CD4-positive, alpha-beta memory T cell (primary cell): ENCODE measurements at regions not wholly inside any gene's neighbourhood (a gene's known extent, or its start where the extent isn't known, plus 50 kb on each side); places are given as distances from the start of the nearest gene placed in this dataset.

Experiments
- CTCF ChIA-PET: fragments of 350-600 bp; sonication (Branson Sonifier 250); formaldehyde crosslinking; loops from one replicate; lab custom pipeline; 2021; ENCODE audit warnings: inconsistent platforms; ENCODE audit not compliant: partially characterized antibody; lab: Charles Lee
- POLR2A ChIA-PET: fragments of 350-600 bp; sonication (Branson Sonifier 250); formaldehyde crosslinking; loops from one replicate; lab custom pipeline; 2021; ENCODE audit not compliant: partially characterized antibody; lab: Charles Lee
- DNase-seq, 5 donors: peaks; one replicate each; pipeline versions ENCODE4 v3.0.0 to v3.0.0-alpha.2; 2020 to 2022; ENCODE audit warnings: mixed read lengths in 1 of 5
- H3K27ac ChIP-seq: one replicate; pipeline ENCODE4 v1.7.0; 2013; ENCODE audit warnings: low read depth, low read length
- H3K27me3 ChIP-seq: 2 replicates; pipeline ENCODE4 v1.7.0; 2013; ENCODE audit warnings: mild to moderate bottlenecking, low read length, moderate library complexity; ENCODE audit not compliant: insufficient read depth
- H3K36me3 ChIP-seq: 2 replicates; pipeline ENCODE4 v1.7.0; 2013; ENCODE audit warnings: mild to moderate bottlenecking, low read length, moderate library complexity; ENCODE audit not compliant: insufficient read depth
- H3K4me1 ChIP-seq: 2 replicates; pipeline ENCODE4 v1.7.0; 2013; ENCODE audit warnings: mild to moderate bottlenecking, low read length, moderate library complexity; ENCODE audit not compliant: insufficient read depth
- H3K4me3 ChIP-seq, 2 donors: one replicate each; pipeline ENCODE4 v1.7.0; 2013; ENCODE audit warnings: low read length in 2 of 2, mild to moderate bottlenecking in 1 of 2
- H3K9me3 ChIP-seq, 2 donors: one replicate each; pipeline ENCODE4 v1.7.0; 2013; ENCODE audit warnings: low read length in 2 of 2, control low read depth in 1 of 2; ENCODE audit not compliant: control insufficient read depth in 1 of 2
- H3K27ac Mint-ChIP-seq, 7 donors: one replicate each; pipeline ENCODE4 v1.8.0; 2020 to 2021; ENCODE audit warnings: mixed read lengths in 7 of 7, mild to moderate bottlenecking in 6 of 7, inconsistent platforms in 3 of 7, moderate library complexity in 3 of 7
- H3K27me3 Mint-ChIP-seq, 2 donors: one replicate each; pipeline ENCODE4 v1.8.0; 2020 to 2021; ENCODE audit warnings: mixed read lengths in 2 of 2
- H3K36me3 Mint-ChIP-seq, 2 donors: one replicate each; pipeline ENCODE4 v1.8.0; 2020 to 2021; ENCODE audit warnings: mixed read lengths in 2 of 2, inconsistent platforms in 1 of 2, mild to moderate bottlenecking in 1 of 2
- H3K4me1 Mint-ChIP-seq, 4 donors: one replicate each; pipeline ENCODE4 v1.8.0; 2020 to 2021; ENCODE audit warnings: mixed read lengths in 4 of 4, mild to moderate bottlenecking in 1 of 4
- H3K4me3 Mint-ChIP-seq, 8 donors: one replicate each; pipeline ENCODE4 v1.8.0; 2020 to 2021; ENCODE audit warnings: mixed read lengths in 8 of 8, mild to moderate bottlenecking in 7 of 8, moderate library complexity in 6 of 8, inconsistent platforms in 3 of 8
- H3K9me3 Mint-ChIP-seq, 8 donors: one replicate each; pipeline ENCODE4 v1.8.0; 2020 to 2021; ENCODE audit warnings: mixed read lengths in 8 of 8, mild to moderate bottlenecking in 5 of 8, inconsistent platforms in 3 of 8, moderate library complexity in 1 of 8
- intact Hi-C: fragments of 100-400 bp; cut with micrococcal nuclease; formaldehyde crosslinking; loops from one replicate; pipeline ENCODE4 v1.15.1; 2023

DNA sequence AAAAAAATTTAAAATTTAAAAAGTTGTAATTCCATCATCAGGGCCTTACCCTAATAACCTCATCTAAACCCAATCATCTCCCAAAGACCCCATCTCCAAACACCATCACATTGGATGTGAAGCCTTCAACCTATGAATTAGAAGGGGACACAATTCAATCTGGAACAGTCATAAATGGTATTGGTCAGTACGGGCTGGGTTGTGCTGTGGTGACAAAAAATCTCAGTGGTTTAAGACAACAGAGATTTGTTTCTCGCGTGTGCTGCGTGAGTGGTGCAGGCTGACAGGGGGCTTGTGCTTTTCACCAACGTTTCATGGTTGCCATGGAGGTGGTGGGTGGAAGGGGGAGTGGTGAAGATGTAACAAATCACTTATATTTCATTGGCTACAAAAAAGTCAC, 174.5 kb downstream of the INHBB start:
- no peaks in the 10 kb centered on the region for H3K4me1 Mint-ChIP-seq
- ChIA-PET CTCF (no interaction called here), POLR2A (no interaction called here)
- peaks cover 10 to 29% of the 10 kb centered on the region in 2 donors for H3K27me3 Mint-ChIP-seq
- Histone ChIP-seq H3K36me3 (no peaks in the 10 kb centered on the region), H3K4me1 (no peaks in the 10 kb centered on the region), H3K9me3 (no peaks in the 10 kb centered on the region), H3K27me3 (no peaks in the 10 kb centered on the region), H3K27ac (no peak overlapping the region), H3K4me3 (no peak overlapping the region)
- intact Hi-C loops = no loop called here
- H3K4me3 Mint-ChIP-seq = no peak overlapping the region
- H3K27ac Mint-ChIP-seq = no peak overlapping the region
- H3K9me3 Mint-ChIP-seq = peaks cover 0 to 5% (median 0%) of the 10 kb centered on the region in 8 donors
- no peak for DNase-seq
- H3K36me3 Mint-ChIP-seq = no peaks in the 10 kb centered on the region

DNA sequence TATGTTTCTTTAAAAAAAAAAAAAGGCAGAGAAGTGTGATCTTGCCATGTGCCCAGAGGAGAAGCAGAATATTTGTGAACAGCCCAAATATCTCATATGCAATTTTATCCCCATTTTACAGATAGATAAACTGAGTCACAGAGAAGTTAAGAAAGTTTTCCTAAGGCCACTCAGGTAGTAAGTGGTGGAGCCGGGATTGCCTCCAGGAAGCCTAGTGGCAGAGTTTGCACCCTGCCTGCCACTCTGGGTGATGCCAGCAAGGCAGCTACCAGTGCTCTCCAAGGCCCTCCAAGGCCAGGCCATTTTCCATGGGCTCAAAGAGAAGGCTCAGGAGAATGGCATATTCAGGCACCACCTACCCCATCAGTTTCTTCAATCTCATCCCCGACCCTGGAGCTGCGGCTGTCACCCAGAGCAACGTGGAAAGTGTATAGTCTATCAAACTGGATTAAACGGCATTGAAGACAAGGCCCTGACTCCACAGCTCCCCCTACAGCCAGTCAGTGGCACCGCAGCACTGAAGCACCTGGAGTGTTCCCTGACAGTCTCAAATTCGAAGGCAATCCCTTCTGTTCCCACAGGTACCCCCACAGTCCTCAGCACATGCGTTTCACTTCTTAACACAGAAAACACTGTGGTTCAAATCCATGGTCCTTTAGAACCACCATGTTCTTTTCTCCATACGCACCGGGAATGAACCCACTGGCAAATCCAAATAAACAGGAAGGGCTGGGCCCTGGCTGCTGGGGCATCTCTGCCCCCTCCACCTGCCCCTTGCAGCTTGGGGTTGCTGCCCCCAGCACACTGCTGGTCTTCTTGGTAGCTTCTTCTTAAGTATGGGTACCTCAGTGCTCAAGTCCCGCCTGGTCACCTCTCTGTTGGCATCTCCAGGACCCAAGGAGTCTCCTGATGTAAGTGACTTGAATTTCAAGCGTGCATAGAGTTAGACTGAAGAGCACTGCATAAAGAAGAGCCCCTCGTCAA, 175.3 kb downstream of the INHBB start:
- Histone ChIP-seq H3K4me3 (no peak overlapping the region), H3K9me3 (no peaks in the 10 kb centered on the region), H3K27ac (no peak overlapping the region), H3K27me3 (no peaks in the 10 kb centered on the region), H3K36me3 (no peaks in the 10 kb centered on the region), H3K4me1 (no peaks in the 10 kb centered on the region)
- no peak for DNase-seq
- intact Hi-C loops = no loop called here
- H3K36me3 Mint-ChIP-seq = no peaks in the 10 kb centered on the region
- ChIA-PET CTCF (interaction anchor here (1.6 kb wide), 1 partner anchor 178 kb away, joined by 3 read pairs; no protein-coding TSS in a partner anchor), POLR2A (no interaction called here)
- H3K27me3 Mint-ChIP-seq = peaks cover 8 to 29% of the 10 kb centered on the region in 2 donors
- no peak overlapping the region for H3K4me3 Mint-ChIP-seq
- H3K9me3 Mint-ChIP-seq = peaks cover 0 to 5% (median 0%) of the 10 kb centered on the region in 8 donors
- no peaks in the 10 kb centered on the region for H3K4me1 Mint-ChIP-seq
- no peak overlapping the region for H3K27ac Mint-ChIP-seq

DNA sequence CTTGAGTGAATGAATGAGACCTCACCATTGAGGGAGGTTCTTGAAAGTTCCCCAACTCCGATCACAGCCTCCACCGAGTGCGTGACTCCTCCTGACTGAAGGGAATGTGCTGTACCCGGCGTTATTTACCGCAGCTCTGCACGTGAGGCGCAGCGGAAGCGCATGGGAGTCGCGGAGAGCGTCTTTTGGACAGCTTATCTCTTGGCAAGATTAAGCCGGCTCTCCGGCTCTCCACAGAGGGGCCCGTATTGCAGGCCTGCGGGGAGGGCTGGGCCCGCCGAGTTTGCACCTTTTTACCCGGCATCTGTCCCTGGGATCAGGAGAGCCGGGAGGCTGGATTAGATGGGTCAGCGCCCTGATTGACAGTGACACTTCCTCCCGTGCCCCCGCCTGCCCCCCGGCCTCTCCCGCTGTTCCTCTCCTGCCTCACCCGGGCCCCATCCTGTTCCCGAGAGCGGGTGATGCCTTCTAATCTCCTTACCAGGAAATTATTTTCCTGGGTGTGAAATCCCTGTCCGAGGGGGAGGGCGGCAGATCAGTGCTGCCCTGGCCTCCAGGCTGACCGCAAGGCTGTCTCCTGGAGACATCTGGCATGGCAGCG, 176.3 kb downstream of the INHBB start:
- POLR2A ChIA-PET = no interaction called here
- no peaks in the 10 kb centered on the region for H3K9me3 ChIP-seq
- no peaks in the 10 kb centered on the region for H3K27me3 ChIP-seq
- H3K27me3 Mint-ChIP-seq = peaks cover 9 to 28% of the 10 kb centered on the region in 2 donors
- DNase-seq = no peak
- intact Hi-C loops = no loop called here
- no peak overlapping the region for H3K4me3 ChIP-seq
- no peak overlapping the region for H3K27ac Mint-ChIP-seq
- no peaks in the 10 kb centered on the region for H3K36me3 Mint-ChIP-seq
- CTCF ChIA-PET = interaction anchor here (1.6 kb wide), 1 partner anchor 179 kb away, joined by 3 read pairs; no protein-coding TSS in a partner anchor
- H3K4me3 Mint-ChIP-seq = no peak overlapping the region
- H3K27ac ChIP-seq = no peak overlapping the region
- no peaks in the 10 kb centered on the region for H3K36me3 ChIP-seq
- H3K4me1 ChIP-seq = no peaks in the 10 kb centered on the region
- H3K4me1 Mint-ChIP-seq = no peaks in the 10 kb centered on the region
- H3K9me3 Mint-ChIP-seq = peaks cover 0 to 5% (median 0%) of the 10 kb centered on the region in 8 donors

DNA sequence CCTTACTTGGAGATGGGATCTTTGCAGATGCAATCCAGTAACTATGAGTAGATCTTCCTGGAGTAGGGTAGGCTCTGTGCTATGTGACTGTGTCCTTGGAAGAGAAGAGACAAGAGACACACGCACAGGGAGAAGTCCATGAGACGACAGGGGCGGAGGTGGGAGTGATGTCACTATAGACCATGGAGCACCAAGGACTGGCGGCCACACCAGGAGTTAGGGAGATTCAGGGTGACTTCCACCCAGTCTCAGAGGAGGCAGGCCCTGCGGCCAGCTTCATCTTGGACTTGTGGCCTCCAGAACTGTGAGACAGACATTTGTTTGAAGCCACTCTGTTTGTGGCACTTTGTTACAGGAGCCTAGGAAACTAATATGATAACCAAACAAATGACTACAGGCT, 177.8 kb downstream of the INHBB start:
- CTCF ChIA-PET = no interaction called here

DNA sequence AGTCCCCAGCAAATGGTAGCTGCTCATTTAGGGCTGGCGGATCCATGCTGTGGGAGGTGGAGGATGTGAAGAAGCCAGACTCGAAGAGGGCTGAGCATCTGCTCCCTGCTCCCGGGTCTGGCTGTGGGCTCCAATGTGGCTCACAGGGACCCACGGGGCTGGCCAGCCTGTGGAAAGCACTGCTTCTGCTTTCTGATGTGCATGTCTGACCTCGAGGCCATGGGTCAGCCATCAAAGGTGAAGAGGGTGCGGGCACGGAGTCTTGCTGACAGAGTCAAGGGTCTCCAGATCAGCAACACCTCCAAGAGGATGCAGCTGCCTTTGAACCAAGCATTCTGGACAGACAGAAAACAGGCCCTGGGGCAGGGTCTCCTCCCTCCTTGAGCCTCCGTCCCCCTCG, 178.2 kb downstream of the INHBB start:
- H3K36me3 Mint-ChIP-seq = no peaks in the 10 kb centered on the region
- CTCF ChIA-PET = no interaction called here
- H3K27ac Mint-ChIP-seq = no peak overlapping the region
- intact Hi-C loops = no loop called here
- H3K9me3 Mint-ChIP-seq = peaks cover 0 to 4% (median 0%) of the 10 kb centered on the region in 8 donors
- Histone ChIP-seq H3K4me1 (no peaks in the 10 kb centered on the region), H3K27ac (no peak overlapping the region), H3K36me3 (no peaks in the 10 kb centered on the region), H3K27me3 (no peaks in the 10 kb centered on the region), H3K4me3 (no peak overlapping the region), H3K9me3 (no peaks in the 10 kb centered on the region)
- no peak overlapping the region for H3K4me3 Mint-ChIP-seq
- POLR2A ChIA-PET = no interaction called here
- no peak for DNase-seq
- no peaks in the 10 kb centered on the region for H3K4me1 Mint-ChIP-seq
- H3K27me3 Mint-ChIP-seq = peaks cover 5 to 14% of the 10 kb centered on the region in 2 donors

More for the DNA sequence above, 177.8 kb downstream of the INHBB start:
- POLR2A ChIA-PET = no interaction called here
- no peaks in the 10 kb centered on the region for H3K4me1 Mint-ChIP-seq
- Histone ChIP-seq H3K27me3 (no peaks in the 10 kb centered on the region), H3K4me1 (no peaks in the 10 kb centered on the region), H3K36me3 (no peaks in the 10 kb centered on the region), H3K4me3 (no peak overlapping the region), H3K27ac (no peak overlapping the region), H3K9me3 (no peaks in the 10 kb centered on the region)
- no peak overlapping the region for H3K27ac Mint-ChIP-seq
- H3K36me3 Mint-ChIP-seq = no peaks in the 10 kb centered on the region
- no peak for DNase-seq
- no peak overlapping the region for H3K4me3 Mint-ChIP-seq
- intact Hi-C loops = no loop called here
- H3K9me3 Mint-ChIP-seq = peaks cover 0 to 4% (median 0%) of the 10 kb centered on the region in 8 donors
- H3K27me3 Mint-ChIP-seq = peaks cover 5 to 18% of the 10 kb centered on the region in 2 donors

DNA sequence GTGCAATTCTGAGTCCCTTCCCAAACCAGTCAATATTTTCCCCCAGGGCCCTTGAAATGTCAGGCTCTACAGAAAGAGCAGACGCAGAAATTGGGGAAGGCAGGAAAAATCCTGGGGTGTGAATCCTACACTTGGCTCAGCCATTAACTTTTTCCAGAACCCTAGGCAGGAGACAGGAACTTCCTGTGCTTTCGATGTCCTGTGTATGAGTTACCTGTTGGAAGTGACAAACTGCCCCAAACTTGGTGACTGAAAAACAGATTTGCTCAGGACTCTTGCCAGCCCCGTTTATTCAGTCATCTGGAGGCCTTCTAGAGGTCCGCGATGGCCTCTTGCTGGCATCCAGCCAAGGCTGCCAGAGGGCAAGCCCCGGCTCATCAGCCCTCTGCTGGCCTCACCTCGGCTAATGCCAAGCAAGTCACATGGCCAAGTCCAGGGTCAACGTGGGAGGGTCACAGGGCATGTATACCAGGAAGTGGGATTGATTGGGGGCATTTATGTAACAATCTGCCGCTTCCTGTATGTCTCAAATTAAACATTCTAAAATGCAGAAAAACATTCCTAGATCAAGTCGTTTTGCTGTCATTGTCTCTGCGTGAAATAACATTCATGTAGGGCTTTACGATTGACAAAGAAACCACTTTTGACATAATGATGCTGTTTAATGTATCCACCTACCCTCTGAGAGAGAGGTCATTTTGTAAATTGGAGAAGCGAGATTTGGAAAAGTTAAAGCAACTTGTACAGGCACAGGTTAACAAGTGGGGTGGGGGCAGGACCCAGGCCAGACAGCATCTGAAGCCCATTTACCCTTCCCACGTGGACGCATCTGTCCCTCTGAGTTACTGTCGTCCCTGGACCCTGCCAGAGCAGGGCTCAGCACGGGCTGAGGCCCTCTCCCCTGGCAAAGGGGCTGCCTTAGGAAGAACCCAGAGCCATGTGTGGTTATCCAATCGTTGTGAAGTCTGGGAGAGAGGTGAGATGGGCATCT, 179.4 kb downstream of the INHBB start:
- H3K27ac ChIP-seq = no peak overlapping the region
- no peaks in the 10 kb centered on the region for H3K27me3 ChIP-seq
- no peaks in the 10 kb centered on the region for H3K9me3 ChIP-seq
- no peak overlapping the region for H3K4me3 ChIP-seq
- peaks cover 5 to 17% of the 10 kb centered on the region in 2 donors for H3K27me3 Mint-ChIP-seq
- DNase-seq = no peak
- ChIA-PET POLR2A (no interaction called here), CTCF (no interaction called here)
- peaks cover 0 to 4% (median 0%) of the 10 kb centered on the region in 8 donors for H3K9me3 Mint-ChIP-seq
- no peak overlapping the region for H3K27ac Mint-ChIP-seq
- intact Hi-C loops = no loop called here
- no peaks in the 10 kb centered on the region for H3K36me3 ChIP-seq
- no peak overlapping the region for H3K4me3 Mint-ChIP-seq
- no peaks in the 10 kb centered on the region for H3K36me3 Mint-ChIP-seq
- no peaks in the 10 kb centered on the region for H3K4me1 ChIP-seq
- H3K4me1 Mint-ChIP-seq = no peaks in the 10 kb centered on the region
